ENCODE measurements at regions not wholly inside any gene's neighbourhood (a gene's known extent, or its start where the extent isn't known, plus 50 kb on each side); places are given as distances from the start of the nearest gene placed in this dataset.

DNA sequence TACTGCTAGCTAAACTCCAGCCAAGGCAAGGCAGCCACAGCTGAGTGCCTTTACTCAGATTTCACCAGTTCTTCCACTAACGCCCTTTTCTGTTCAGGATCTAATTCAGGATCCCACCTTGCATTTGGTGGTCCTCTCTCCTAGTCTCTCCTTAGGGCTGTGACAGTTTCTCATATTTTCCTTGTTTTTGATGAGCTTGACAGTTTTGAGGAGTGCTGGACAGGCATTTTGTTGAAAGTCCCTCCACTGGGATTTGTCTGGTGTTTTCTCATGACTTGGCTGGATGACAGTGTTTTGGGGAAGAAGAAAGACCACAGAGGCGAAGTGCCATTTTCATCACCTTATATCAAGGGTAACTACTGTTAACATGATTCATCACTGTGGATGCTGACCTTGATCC lies 162.3 kb upstream of the TSC22D1 start:
- H3K27me3 ChIP-seq, result no peaks in the 10 kb centered on the region
- H3K27ac ChIP-seq, result no peak overlapping the region
- H3K4me3 ChIP-seq, result no peak overlapping the region
- no peak for TF ChIP-seq POLR2AphosphoS5 (IDR thresholded peaks at IDR 0.05)
- no peak for TF ChIP-seq EP300 (IDR thresholded peaks at IDR 0.05; ENCODE audit: low read depth)
- TF ChIP-seq, protein P1, sequence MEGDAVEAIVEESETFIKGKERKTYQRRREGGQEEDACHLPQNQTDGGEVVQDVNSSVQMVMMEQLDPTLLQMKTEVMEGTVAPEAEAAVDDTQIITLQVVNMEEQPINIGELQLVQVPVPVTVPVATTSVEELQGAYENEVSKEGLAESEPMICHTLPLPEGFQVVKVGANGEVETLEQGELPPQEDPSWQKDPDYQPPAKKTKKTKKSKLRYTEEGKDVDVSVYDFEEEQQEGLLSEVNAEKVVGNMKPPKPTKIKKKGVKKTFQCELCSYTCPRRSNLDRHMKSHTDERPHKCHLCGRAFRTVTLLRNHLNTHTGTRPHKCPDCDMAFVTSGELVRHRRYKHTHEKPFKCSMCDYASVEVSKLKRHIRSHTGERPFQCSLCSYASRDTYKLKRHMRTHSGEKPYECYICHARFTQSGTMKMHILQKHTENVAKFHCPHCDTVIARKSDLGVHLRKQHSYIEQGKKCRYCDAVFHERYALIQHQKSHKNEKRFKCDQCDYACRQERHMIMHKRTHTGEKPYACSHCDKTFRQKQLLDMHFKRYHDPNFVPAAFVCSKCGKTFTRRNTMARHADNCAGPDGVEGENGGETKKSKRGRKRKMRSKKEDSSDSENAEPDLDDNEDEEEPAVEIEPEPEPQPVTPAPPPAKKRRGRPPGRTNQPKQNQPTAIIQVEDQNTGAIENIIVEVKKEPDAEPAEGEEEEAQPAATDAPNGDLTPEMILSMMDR (IDR thresholded peaks at IDR 0.05), result no peak
- TF ChIP-seq POLR2A (IDR thresholded peaks at IDR 0.05), result no peak
- 80% methylated on average over 2 of the region's 2 CpGs; no CpG with 5 or more reads in 1 of the 2 donors for WGBS, 2 donors (ENCODE audit: low coverage in 1 of 2)
- no peaks in the 10 kb centered on the region for H3K36me3 ChIP-seq
- intact Hi-C loops (cut with DNase I; ENCODE audit: low total_unique reads), result no loop called here
- no peak for DNase-seq
- no peaks in the 10 kb centered on the region for H3K4me1 ChIP-seq
- H3K9me3 ChIP-seq, result no peaks in the 10 kb centered on the region
- in situ Hi-C loops (cut with MboI; ENCODE audit: low pct_ligation_motif_present in 1 of 4, low pct_unique_long_range_greater_than_20kb in 1 of 4, low sequenced_read_pairs in 3 of 4), result no loop called here

DNA sequence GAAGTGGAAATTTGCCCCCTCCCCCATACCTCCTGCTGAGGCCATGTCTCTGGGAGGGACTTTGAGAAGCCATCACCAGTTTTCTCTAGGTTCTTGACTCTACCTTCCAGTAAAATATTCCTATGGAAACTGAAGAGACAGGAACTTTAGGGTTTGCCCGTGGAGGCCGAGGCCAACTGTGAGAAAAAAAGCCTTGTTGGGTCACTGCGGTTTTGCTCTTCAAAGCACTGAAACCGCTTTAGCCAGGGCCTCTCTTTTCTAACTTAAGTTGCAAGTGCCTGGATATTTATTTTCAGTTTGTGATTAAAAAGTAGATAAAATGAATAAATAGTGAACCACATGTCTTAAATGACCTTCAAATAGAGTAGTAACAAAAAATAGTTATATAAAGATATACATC lies 159.7 kb upstream of the TSC22D1 start:
- Histone ChIP-seq H3K4me1 (no peaks in the 10 kb centered on the region), H3K27me3 (no peaks in the 10 kb centered on the region), H3K4me3 (no peak overlapping the region), H3K9me3 (no peaks in the 10 kb centered on the region), H3K27ac (no peak overlapping the region), H3K36me3 (no peaks in the 10 kb centered on the region)
- in situ Hi-C loops (cut with MboI; ENCODE audit: low pct_ligation_motif_present in 1 of 4, low pct_unique_long_range_greater_than_20kb in 1 of 4, low sequenced_read_pairs in 3 of 4), result no loop called here
- intact Hi-C loops (cut with DNase I; ENCODE audit: low total_unique reads), result no loop called here
- WGBS, 2 donors (ENCODE audit: low coverage in 1 of 2), result 90% methylated on average over 4 of the region's 4 CpGs; no CpG with 5 or more reads in 1 of the 2 donors
- DNase-seq, result no peak
- TF ChIP-seq, protein P1 (IDR thresholded peaks at IDR 0.05), result no peak
- TF ChIP-seq EP300 (IDR thresholded peaks at IDR 0.05; ENCODE audit: low read depth) (no peak), POLR2AphosphoS5 (IDR thresholded peaks at IDR 0.05) (no peak), POLR2A (IDR thresholded peaks at IDR 0.05) (no peak)

GRCh38 chr13:44734201-44734707 lies 158.1 kb upstream of the TSC22D1 start:
- no peaks in the 10 kb centered on the region for H3K36me3 ChIP-seq
- TF ChIP-seq EP300 (IDR thresholded peaks at IDR 0.05; ENCODE audit: low read depth) (no peak), POLR2AphosphoS5 (IDR thresholded peaks at IDR 0.05) (no peak), POLR2A (IDR thresholded peaks at IDR 0.05) (no peak)
- TF ChIP-seq, protein P1 (IDR thresholded peaks at IDR 0.05), result no peak
- 89% methylated on average over 1 of the region's 1 CpG; no CpG with 5 or more reads in 1 of the 2 donors for WGBS, 2 donors (ENCODE audit: low coverage in 1 of 2)
- no peaks in the 10 kb centered on the region for H3K9me3 ChIP-seq
- in situ Hi-C loops (cut with MboI; ENCODE audit: low pct_ligation_motif_present in 1 of 4, low pct_unique_long_range_greater_than_20kb in 1 of 4, low sequenced_read_pairs in 3 of 4) (no loop called here), intact Hi-C loops (cut with DNase I; ENCODE audit: low total_unique reads) (no loop called here)
- no peaks in the 10 kb centered on the region for H3K4me1 ChIP-seq
- no peak overlapping the region for H3K4me3 ChIP-seq
- no peak overlapping the region for H3K27ac ChIP-seq
- H3K27me3 ChIP-seq, result no peaks in the 10 kb centered on the region
- DNase-seq, result no peak

- in situ Hi-C loops (cut with MboI; ENCODE audit: low pct_ligation_motif_present in 1 of 4, low pct_unique_long_range_greater_than_20kb in 1 of 4, low sequenced_read_pairs in 3 of 4) (no loop called here), intact Hi-C loops (cut with DNase I; ENCODE audit: low total_unique reads) (no loop called here)
- TF ChIP-seq POLR2AphosphoS5 (IDR thresholded peaks at IDR 0.05), result no peak
- TF ChIP-seq, protein P1 (IDR thresholded peaks at IDR 0.05), result no peak
- TF ChIP-seq EP300 (IDR thresholded peaks at IDR 0.05; ENCODE audit: low read depth), result no peak
- no peak for TF ChIP-seq POLR2A (IDR thresholded peaks at IDR 0.05)
- H3K27ac ChIP-seq, result no peak overlapping the region
- no peaks in the 10 kb centered on the region for H3K27me3 ChIP-seq
- no peak for DNase-seq
- no peak overlapping the region for H3K4me3 ChIP-seq
- no peaks in the 10 kb centered on the region for H3K9me3 ChIP-seq
- H3K4me1 ChIP-seq, result no peaks in the 10 kb centered on the region
- H3K36me3 ChIP-seq, result no peaks in the 10 kb centered on the region
- 87 to 90% methylated on average over 9 to 13 of the region's 13 CpGs for WGBS, 2 donors (ENCODE audit: low coverage in 1 of 2)
Observed at GRCh38 chr13:44732503-44733098, 156.5 kb upstream of the TSC22D1 start.
